ENCODE measurements at regions not wholly inside any gene's neighbourhood (a gene's known extent, or its start where the extent isn't known, plus 50 kb on each side); places are given as distances from the start of the nearest gene placed in this dataset.
"Not testable (repeated sequence)": the region's sequence is repeated elsewhere in the genome, so short reads cannot be mapped to it uniquely, and the experiment has no call there.

- not testable (repeated sequence) for DNase-seq
Observed at GRCh38 chr13:52324831-52325230, 81.1 kb downstream of the THSD1 start.

- DNase-seq, result no peak
Observed at GRCh38 chr13:52319876-52320275, 86.1 kb downstream of the THSD1 start.

DNA sequence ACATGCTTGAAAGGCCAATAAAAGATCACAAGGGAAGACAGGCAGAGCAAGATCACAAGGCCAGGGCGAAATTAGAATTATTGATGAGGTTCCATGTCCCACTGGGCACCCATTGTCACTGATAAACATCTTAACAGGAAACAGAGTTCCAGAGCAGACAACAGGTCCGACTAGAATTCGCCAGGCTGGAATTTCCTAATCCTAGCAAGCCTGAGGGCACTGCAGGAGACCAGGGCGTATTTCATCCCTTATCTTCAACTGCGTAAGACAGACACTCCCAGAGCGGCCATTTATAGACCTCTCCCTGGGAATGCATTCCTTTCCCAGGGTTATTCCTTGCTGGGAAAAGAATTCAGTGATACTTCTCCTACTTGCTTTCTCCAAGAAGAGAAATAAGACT lies 96.1 kb downstream of the THSD1 start:
- not testable (repeated sequence) for DNase-seq

- DNase-seq, result not testable (repeated sequence)
Observed at GRCh38 chr13:52306336-52306735, 99.6 kb downstream of the THSD1 start.

DNA sequence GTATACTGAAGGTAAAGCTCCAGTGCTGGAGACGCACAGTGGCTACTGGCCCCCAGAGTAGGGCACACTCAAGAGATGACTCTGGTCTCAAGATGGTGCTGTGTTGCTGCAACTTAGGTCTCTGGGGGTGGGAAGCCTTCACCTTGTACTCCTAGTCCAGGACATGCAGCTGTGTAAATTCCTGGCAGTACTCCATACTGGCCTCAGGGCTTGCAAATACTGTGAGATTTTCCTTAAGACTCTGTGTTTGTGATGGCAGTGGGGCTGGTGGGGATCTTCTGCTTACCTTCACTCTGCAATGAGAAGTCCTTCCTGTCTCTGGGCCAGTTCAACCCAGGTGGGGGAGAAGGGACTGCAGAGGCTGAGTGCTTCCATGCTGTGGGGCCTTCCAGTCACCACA lies 102.9 kb downstream of the THSD1 start:
- DNase-seq, result not testable (repeated sequence)

DNA sequence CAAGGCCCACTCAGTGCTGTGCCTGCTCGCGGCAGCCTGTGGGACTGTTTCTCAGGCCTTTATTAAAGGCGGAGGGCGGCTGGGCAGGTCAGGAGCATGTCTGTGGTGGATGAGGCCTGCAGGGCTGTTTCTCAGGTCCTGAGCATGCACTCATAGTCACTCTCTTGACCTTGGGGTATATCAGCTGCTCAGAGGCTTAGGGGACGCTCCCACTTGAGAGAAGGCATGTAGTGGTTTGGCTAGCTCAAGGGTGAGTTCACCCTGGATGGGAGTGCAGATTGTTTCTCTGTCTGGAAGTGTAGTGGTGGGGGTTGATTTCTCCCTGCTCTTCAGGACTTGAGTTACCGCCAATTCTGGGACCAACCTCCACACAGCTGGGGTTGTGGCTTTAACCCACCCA lies 103.3 kb downstream of the THSD1 start:
- not testable (repeated sequence) for DNase-seq

DNA sequence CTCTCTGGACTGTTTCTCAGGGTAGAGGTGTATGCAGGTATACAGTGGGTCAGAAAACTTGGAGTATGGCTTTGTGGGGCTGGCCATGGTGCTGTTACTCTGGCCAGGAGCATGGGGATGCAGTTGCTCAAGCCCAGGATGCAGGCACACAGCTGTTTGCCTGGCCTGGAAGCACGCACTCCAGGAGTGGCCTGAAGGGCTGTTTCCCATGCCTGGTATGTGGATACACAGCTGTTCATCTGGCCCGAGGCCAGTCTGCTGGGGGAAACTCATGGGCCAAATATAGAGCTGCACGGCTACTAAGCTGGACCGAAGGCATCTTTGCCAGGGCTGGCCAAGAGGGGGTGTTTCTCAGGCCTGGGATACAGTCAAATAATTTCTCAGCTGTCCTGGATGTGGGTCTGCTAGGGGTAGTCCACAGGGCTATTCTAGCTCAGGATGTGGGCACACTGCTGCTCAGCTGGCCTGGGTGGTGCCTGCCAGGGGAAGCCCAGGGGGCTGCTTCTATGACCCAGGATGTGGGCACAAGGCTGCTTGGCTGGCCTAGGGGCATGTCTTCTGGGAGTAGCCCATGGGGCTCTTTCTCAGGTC lies 104.1 kb downstream of the THSD1 start:
- not testable (repeated sequence) for DNase-seq

DNA sequence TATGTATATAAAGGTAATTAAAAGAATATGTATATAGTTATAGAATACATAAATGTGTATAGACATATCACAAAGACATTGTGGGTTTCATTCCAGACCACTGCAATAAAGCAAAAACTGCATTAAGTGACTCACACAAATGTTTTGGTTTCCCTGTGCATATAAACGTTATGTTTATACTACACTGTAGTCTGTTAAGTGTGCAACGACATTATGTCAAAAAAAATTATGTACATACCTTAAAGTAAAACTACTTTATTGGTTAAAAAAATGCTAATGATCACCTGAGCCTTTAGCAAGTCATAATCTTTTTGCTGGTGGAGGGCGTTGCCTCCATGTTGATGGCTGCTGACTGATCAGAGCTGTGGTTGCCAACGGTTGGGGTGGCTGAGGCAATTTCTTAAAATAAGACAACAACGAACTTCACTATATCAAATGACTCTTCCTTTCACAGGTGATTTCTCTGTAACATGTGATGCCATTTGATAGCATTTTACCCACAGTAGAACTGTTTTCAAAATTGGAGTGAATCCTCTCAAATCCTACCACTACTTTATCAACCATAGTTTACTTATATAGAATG lies 107.8 kb downstream of the THSD1 start:
- not testable (repeated sequence) for DNase-seq

GRCh38 chr13:52288891-52289290 lies 117.1 kb downstream of the THSD1 start:
- not testable (repeated sequence) for DNase-seq

DNA sequence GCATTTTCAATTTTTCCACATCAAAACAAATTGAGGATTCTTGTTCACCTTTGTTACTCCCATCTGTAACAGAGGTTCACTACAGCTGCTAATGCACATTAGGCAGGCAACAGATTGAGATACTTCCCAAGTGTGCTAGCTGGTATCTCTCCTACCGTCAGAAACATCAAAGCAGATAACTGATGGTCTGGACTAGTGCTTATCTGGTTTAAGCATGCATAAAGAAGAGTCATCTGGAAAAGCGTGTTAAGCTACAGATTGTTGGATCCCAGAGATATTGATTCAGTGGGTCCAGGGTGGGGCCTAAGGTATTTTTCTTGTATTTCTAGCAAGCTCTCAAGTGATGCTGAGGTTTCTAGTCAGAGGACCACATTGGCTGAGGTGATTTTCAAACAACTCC lies 122.0 kb upstream of the NEK3 start:
- DNase-seq, result not testable (repeated sequence)

DNA sequence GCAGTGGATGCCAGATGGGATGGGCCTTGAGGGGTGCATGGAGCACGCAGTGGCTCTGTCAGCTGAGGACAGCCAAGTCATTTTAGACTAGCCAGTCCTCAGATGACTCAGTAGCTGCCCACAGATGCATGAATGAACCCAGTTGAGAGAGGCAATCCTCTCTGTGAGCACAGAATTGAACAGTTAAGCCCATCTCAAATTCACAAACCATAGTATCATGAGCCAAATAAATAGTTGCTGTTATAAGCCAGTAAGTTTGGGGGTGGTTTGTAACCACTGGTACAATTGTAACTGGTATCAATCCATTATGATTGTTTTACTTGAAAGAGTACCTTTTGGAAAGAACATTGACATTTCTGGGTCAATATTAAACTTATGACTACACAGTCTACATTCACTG lies 120.0 kb upstream of the NEK3 start:
- not testable (repeated sequence) for DNase-seq

DNA sequence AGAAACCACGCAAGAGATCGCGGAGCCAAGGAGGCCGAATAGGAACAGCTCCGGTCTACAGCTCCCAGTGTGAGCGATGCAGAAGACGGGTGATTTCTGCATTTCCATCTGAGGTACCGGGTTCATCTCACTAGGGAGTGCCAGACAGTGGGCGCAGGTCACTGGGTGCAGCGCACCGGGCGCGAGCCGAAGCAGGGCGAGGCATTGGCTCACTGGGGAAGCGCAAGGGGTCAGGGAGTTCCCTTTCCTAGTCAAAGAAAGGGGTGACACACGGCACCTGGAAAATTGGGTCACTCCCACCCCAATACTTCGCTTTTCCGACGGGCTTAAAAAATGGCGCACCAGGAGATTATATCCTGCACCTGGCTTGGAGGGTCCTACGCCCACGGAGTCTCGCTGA lies 94.9 kb upstream of the NEK3 start:
- not testable (repeated sequence) for DNase-seq

DNA sequence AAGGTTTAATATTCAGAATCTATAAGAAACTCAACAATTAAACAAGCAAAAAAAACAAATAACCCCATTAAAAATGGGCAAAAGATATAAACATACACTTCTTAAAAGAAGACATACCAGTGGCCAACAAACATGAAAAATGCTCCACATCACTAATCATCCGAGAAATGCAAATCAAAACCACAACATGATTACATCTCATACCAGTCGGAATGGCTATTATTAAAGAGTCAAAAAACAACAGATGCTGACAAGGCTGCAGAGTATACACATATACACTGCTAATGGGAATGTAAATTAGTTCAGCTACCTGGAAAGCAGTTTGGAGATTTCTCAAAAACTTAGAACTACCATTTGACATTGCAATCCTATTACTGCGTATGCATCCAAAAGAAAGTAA lies 81.4 kb upstream of the NEK3 start:
- not testable (repeated sequence) for DNase-seq

GRCh38 chr13:52235900-52236595 lies 76.7 kb upstream of the NEK3 start:
- peak; percentile 74 for DNase-seq

DNA sequence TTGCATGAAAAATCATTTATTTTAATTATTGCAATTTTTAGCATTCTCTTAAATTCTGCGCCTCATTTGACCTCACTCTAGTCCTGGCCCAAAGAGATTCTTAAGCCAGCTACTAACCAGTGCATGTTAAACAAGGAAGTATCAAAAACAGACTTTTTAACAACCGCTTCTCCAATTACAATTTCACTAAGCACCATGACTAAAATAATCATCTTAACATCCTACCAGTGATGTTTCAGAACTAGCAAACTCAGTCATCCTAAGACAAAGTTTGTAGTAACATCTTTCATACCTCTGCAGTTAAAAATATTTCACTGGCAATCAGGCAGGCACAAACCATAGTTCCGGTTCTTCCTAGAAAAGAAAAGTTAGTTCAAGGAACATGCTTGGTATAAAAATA lies 75.5 kb upstream of the NEK3 start:
- not testable (repeated sequence) for DNase-seq

GRCh38 chr13:52223063-52223462 lies 63.7 kb upstream of the NEK3 start:
- DNase-seq, result not testable (repeated sequence)

GRCh38 chr13:52213920-52214319 lies 54.5 kb upstream of the NEK3 start:
- DNase-seq, result not testable (repeated sequence)

DNA sequence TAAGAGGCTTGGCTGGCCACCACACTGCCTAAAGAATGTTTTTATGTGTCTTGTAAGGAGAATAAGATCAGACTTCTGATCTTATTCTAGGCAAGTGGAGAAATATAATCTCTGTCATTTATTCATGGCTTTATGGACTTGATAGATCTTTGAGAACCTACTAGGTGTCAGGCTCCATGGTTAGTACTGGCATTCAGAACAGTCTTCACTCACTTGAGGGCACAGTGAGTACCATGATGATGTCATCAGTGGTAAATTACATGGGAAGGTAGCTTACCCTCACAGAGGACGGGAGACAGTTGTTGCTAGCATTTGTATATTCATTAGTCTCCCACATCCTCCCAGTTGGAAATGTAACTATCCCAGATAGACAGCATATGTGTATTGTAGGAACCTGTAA lies 53.5 kb upstream of the NEK3 start:
- not testable (repeated sequence) for DNase-seq

GRCh38 chr13:52211416-52211776 lies 52.0 kb upstream of the NEK3 start:
- DNase-seq, result not testable (repeated sequence)

DNA sequence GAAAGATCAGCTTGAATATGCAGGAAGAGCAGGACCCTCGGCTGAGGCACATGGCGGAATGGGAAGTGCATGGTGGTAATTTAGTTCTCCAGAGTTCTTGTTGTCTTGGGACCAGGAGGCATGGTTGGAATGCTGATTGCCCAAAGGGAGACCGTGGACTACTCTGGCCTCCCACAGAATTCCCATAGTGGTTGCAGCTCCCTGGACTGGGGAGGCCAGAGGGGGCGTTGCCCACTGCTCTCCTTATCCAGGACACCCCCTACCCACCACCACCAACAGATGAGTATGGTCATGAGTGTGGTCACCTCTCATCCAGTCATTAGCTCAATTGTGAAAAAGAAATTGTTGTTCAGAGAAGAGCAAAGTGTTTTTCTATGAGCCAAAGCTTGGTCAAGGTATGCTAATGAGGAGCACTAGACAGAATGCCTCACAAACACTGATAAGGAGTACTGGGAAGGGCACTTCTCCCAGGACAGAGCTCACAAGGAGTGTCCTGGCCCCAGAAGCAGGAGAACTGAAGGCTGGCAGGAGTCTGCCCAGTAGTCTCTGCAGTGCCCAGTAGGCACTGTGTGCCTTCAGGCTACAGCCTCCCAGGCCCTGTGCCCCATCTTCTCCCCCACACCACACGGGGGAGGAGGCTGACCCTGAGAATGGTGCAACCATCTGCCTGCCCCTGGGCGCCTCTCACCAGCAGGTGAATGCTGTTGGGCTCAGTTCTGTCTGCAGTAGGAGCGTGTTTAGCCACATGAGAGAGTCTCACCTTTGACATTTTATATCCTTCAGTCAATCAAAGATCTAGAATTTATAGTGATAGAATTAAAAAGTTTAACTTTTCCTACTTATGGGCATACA lies 51.4 kb upstream of the NEK3 start:
- not testable (repeated sequence) for DNase-seq
